Neural progenitor cell (in vitro differentiated cells): ENCODE measurements at regions not wholly inside any gene's neighbourhood (a gene's known extent, or its start where the extent isn't known, plus 50 kb on each side); places are given as distances from the start of the nearest gene placed in this dataset.

Source experiments
- DNase-seq: peaks from one replicate; pipeline ENCODE4 v3.0.0-alpha.2; 2016; ENCODE audit warnings: low spot score
- H2AFZ ChIP-seq: fragments of 200-600 bp; sonication (generic); replicated peaks from 2 replicates; pipeline ENCODE4 v1.6.1; 2016; ENCODE audit warnings: antibody characterized with exemption
- H3F3A ChIP-seq: fragments of 200-600 bp; sonication (generic); 2 replicates; pipeline ENCODE4 v1.6.1; 2016; ENCODE audit warnings: antibody characterized with exemption, low read depth
- H3K27ac ChIP-seq: fragments of 200-600 bp; sonication (generic); 2 replicates; pipeline ENCODE4 v1.5.1; 2016; ENCODE audit warnings: mild to moderate bottlenecking
- H3K27me3 ChIP-seq: fragments of 200-600 bp; sonication (generic); 2 replicates; pipeline ENCODE4 v1.6.1; 2016; ENCODE audit warnings: mild to moderate bottlenecking, moderate library complexity
- H3K36me3 ChIP-seq: fragments of 200-600 bp; sonication (generic); 2 replicates; pipeline ENCODE4 v1.5.1; 2016
- H3K4me1 ChIP-seq: fragments of 200-600 bp; sonication (generic); 2 replicates; pipeline ENCODE4 v1.6.1; 2016; ENCODE audit warnings: mixed run types
- H3K4me2 ChIP-seq: fragments of 200-600 bp; sonication (generic); 2 replicates; pipeline ENCODE4 v1.6.1; 2016
- H3K4me3 ChIP-seq: fragments of 200-600 bp; sonication (generic); 2 replicates; pipeline ENCODE4 v1.5.1; 2016
- H3K79me2 ChIP-seq: fragments of 200-600 bp; sonication (generic); 2 replicates; pipeline ENCODE4 v1.6.1; 2016; ENCODE audit warnings: low read depth
- H3K9ac ChIP-seq: fragments of 200-600 bp; sonication (generic); 2 replicates; pipeline ENCODE4 v1.6.1; 2016
- H3K9me3 ChIP-seq: fragments of 200-600 bp; sonication (generic); 2 replicates; pipeline ENCODE4 v1.5.1; 2016; ENCODE audit warnings: low read depth
- H4K20me1 ChIP-seq: fragments of 200-600 bp; sonication (generic); 2 replicates; pipeline ENCODE4 v1.6.1; 2016; ENCODE audit warnings: low read depth
- H3K27ac Mint-ChIP-seq: 3 replicates; pipeline ENCODE4 v1.8.0; 2021; ENCODE audit warnings: mixed read lengths
- H3K27me3 Mint-ChIP-seq: 2 replicates; pipeline ENCODE4 v1.8.0; 2022; ENCODE audit warnings: low read depth, mild to moderate bottlenecking, inconsistent platforms, moderate library complexity, mixed read lengths; ENCODE audit not compliant: insufficient read depth
- H3K36me3 Mint-ChIP-seq: 3 replicates; pipeline ENCODE4 v1.8.0; 2021; ENCODE audit warnings: mixed read lengths
- H3K4me1 Mint-ChIP-seq: 3 replicates; pipeline ENCODE4 v1.8.0; 2021; ENCODE audit warnings: mixed read lengths
- H3K4me3 Mint-ChIP-seq: 3 replicates; pipeline ENCODE4 v1.8.0; 2021; ENCODE audit warnings: mild to moderate bottlenecking, moderate library complexity, mixed read lengths
- H3K9me3 Mint-ChIP-seq: 3 replicates; pipeline ENCODE4 v1.8.0; 2020; ENCODE audit warnings: mixed read lengths
- CTCF ChIP-seq: fragments of 200-600 bp; sonication (generic); IDR thresholded peaks from 2 replicates; pipeline ENCODE4 v1.5.1; 2017; ENCODE audit warnings: antibody characterized with exemption, mild to moderate bottlenecking
- EZH2 ChIP-seq: fragments of 200-600 bp; sonication (generic); IDR thresholded peaks from 2 replicates; pipeline ENCODE4 v1.6.1; 2017; ENCODE audit warnings: antibody characterized with exemption, mild to moderate bottlenecking, moderate library complexity
- EZH2phosphoT487 ChIP-seq: fragments of 200-600 bp; sonication (generic); IDR thresholded peaks from 2 replicates; pipeline ENCODE4 v1.6.1; 2017; ENCODE audit warnings: antibody characterized with exemption

GRCh38 chr2:228627510-228627909 lies 446.0 kb upstream of the SPHKAP start:
- H3K4me1 Mint-ChIP-seq = no peaks in the 10 kb centered on the region
- TF ChIP-seq EZH2phosphoT487 (no peak), CTCF (no peak), EZH2 (no peak)
- Histone ChIP-seq H3K36me3 (no peaks in the 10 kb centered on the region), H4K20me1 (no peaks in the 10 kb centered on the region), H3K27ac (no peak overlapping the region), H3K4me2 (no peak overlapping the region), H3K9ac (no peak overlapping the region), H3K79me2 (no peaks in the 10 kb centered on the region), H3K9me3 (no peaks in the 10 kb centered on the region), H3K4me1 (no peaks in the 10 kb centered on the region), H3K27me3 (no peaks in the 10 kb centered on the region), H3K4me3 (no peak overlapping the region), H2AFZ (no peak overlapping the region), H3F3A (no peaks in the 10 kb centered on the region)
- H3K4me3 Mint-ChIP-seq = no peak overlapping the region
- H3K9me3 Mint-ChIP-seq = no peaks in the 10 kb centered on the region
- DNase-seq = no peak
- peaks cover 3% of the 10 kb centered on the region for H3K27me3 Mint-ChIP-seq
- H3K36me3 Mint-ChIP-seq = no peaks in the 10 kb centered on the region
- H3K27ac Mint-ChIP-seq = no peak overlapping the region

GRCh38 chr2:228625481-228625880 lies 444.0 kb upstream of the SPHKAP start:
- H3K79me2 ChIP-seq = no peaks in the 10 kb centered on the region
- H3K27ac ChIP-seq = no peak overlapping the region
- H3F3A ChIP-seq = no peaks in the 10 kb centered on the region
- no peak for DNase-seq
- H3K4me1 ChIP-seq = no peaks in the 10 kb centered on the region
- TF ChIP-seq EZH2phosphoT487 (no peak), EZH2 (no peak), CTCF (no peak)
- H3K36me3 ChIP-seq = no peaks in the 10 kb centered on the region
- Mint-ChIP-seq H3K4me3 (no peak overlapping the region), H3K9me3 (no peaks in the 10 kb centered on the region), H3K36me3 (no peaks in the 10 kb centered on the region), H3K27ac (no peak overlapping the region), H3K4me1 (no peaks in the 10 kb centered on the region), H3K27me3 (peaks cover 3% of the 10 kb centered on the region)
- no peak overlapping the region for H3K9ac ChIP-seq
- no peak overlapping the region for H3K4me2 ChIP-seq
- H4K20me1 ChIP-seq = no peaks in the 10 kb centered on the region
- no peak overlapping the region for H2AFZ ChIP-seq
- no peaks in the 10 kb centered on the region for H3K9me3 ChIP-seq
- H3K27me3 ChIP-seq = no peaks in the 10 kb centered on the region
- no peak overlapping the region for H3K4me3 ChIP-seq

GRCh38 chr2:228624733-228625132 lies 443.2 kb upstream of the SPHKAP start:
- no peak overlapping the region for H3K4me3 ChIP-seq
- no peak overlapping the region for H3K27ac ChIP-seq
- TF ChIP-seq CTCF (no peak), EZH2 (no peak), EZH2phosphoT487 (no peak)
- H3K27ac Mint-ChIP-seq = no peak overlapping the region
- H3K27me3 ChIP-seq = no peaks in the 10 kb centered on the region
- DNase-seq = no peak
- peaks cover 3% of the 10 kb centered on the region for H3K27me3 Mint-ChIP-seq
- H4K20me1 ChIP-seq = no peaks in the 10 kb centered on the region
- no peaks in the 10 kb centered on the region for H3F3A ChIP-seq
- no peaks in the 10 kb centered on the region for H3K4me1 Mint-ChIP-seq
- H3K9me3 ChIP-seq = no peaks in the 10 kb centered on the region
- no peaks in the 10 kb centered on the region for H3K36me3 Mint-ChIP-seq
- no peak overlapping the region for H2AFZ ChIP-seq
- H3K79me2 ChIP-seq = no peaks in the 10 kb centered on the region
- H3K9ac ChIP-seq = no peak overlapping the region
- no peaks in the 10 kb centered on the region for H3K36me3 ChIP-seq
- no peaks in the 10 kb centered on the region for H3K9me3 Mint-ChIP-seq
- no peak overlapping the region for H3K4me3 Mint-ChIP-seq
- no peaks in the 10 kb centered on the region for H3K4me1 ChIP-seq
- no peak overlapping the region for H3K4me2 ChIP-seq

GRCh38 chr2:228615496-228615895 lies 434.0 kb upstream of the SPHKAP start:
- H3K79me2 ChIP-seq = no peaks in the 10 kb centered on the region
- H3K9ac ChIP-seq = no peak overlapping the region
- Mint-ChIP-seq H3K9me3 (no peaks in the 10 kb centered on the region), H3K27ac (no peak overlapping the region), H3K36me3 (no peaks in the 10 kb centered on the region), H3K4me3 (no peak overlapping the region), H3K4me1 (no peaks in the 10 kb centered on the region), H3K27me3 (peaks cover 2% of the 10 kb centered on the region)
- no peaks in the 10 kb centered on the region for H3K4me1 ChIP-seq
- DNase-seq = no peak
- no peak for TF ChIP-seq EZH2
- TF ChIP-seq EZH2phosphoT487 = no peak
- no peak for TF ChIP-seq CTCF
- H3K4me3 ChIP-seq = no peak overlapping the region
- H4K20me1 ChIP-seq = no peaks in the 10 kb centered on the region
- no peaks in the 10 kb centered on the region for H3F3A ChIP-seq
- no peaks in the 10 kb centered on the region for H3K36me3 ChIP-seq
- no peak overlapping the region for H2AFZ ChIP-seq
- H3K27ac ChIP-seq = no peak overlapping the region
- no peaks in the 10 kb centered on the region for H3K27me3 ChIP-seq
- no peaks in the 10 kb centered on the region for H3K9me3 ChIP-seq
- H3K4me2 ChIP-seq = no peak overlapping the region
